ENCODE measurements at regions not wholly inside any gene's neighbourhood (a gene's known extent, or its start where the extent isn't known, plus 50 kb on each side); places are given as distances from the start of the nearest gene placed in this dataset.

DNA sequence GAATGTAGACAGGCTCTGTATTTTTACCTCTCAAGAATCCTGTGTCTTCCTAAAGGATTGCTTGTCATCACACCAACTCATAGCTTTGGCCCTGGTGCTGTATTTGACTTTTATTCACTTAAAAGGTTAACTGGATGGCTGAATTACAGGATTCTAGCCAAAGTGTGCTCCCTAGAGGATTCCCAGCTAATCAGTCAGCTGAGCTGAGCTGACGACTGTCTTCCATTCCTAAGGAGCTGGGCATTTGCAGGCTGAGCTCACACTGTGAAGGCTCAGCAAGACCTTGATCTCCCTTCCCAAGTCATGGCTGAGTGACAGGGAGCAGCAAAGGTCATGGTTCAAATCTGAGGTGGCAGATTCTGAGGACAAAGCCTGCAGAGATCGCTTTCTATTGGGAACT, 59.0 kb upstream of the PALM2AKAP2 start:
- no peak for DNase-seq
- Mint-ChIP-seq H3K4me3 (no peak overlapping the region), H3K9me3 (no peaks in the 10 kb centered on the region), H3K27me3 (ENCODE audit: low read depth in 2 of 2) (no peaks in the 10 kb centered on the region), H3K4me1 (no peaks in the 10 kb centered on the region), H3K27ac (no peak overlapping the region), H3K36me3 (no peaks in the 10 kb centered on the region)
- TF ChIP-seq, protein P1, sequence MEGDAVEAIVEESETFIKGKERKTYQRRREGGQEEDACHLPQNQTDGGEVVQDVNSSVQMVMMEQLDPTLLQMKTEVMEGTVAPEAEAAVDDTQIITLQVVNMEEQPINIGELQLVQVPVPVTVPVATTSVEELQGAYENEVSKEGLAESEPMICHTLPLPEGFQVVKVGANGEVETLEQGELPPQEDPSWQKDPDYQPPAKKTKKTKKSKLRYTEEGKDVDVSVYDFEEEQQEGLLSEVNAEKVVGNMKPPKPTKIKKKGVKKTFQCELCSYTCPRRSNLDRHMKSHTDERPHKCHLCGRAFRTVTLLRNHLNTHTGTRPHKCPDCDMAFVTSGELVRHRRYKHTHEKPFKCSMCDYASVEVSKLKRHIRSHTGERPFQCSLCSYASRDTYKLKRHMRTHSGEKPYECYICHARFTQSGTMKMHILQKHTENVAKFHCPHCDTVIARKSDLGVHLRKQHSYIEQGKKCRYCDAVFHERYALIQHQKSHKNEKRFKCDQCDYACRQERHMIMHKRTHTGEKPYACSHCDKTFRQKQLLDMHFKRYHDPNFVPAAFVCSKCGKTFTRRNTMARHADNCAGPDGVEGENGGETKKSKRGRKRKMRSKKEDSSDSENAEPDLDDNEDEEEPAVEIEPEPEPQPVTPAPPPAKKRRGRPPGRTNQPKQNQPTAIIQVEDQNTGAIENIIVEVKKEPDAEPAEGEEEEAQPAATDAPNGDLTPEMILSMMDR (IDR thresholded peaks at IDR 0.05), result no peak
- intact Hi-C loops (cut with micrococcal nuclease), result no loop called here
- H3K9me3 ChIP-seq (ENCODE audit: control insufficient read depth, insufficient read depth, low read length), result no peaks in the 10 kb centered on the region
- no peaks in the 10 kb centered on the region for H3K4me1 ChIP-seq (ENCODE audit: control insufficient read depth, insufficient read depth, low read length)
- no peaks in the 10 kb centered on the region for H3K27me3 ChIP-seq (ENCODE audit: control insufficient read depth, insufficient read depth, low read length)
- 59% methylated on average over 2 of the region's 2 CpGs for whole genome bisulfite sequencing (ENCODE audit: insufficient coverage)
- H3K4me3 ChIP-seq (ENCODE audit: low read length), result no peak overlapping the region
- H3K27ac ChIP-seq (ENCODE audit: low read length), result no peak overlapping the region
- no peak for ATAC-seq
- no peaks in the 10 kb centered on the region for H3K36me3 ChIP-seq (ENCODE audit: control insufficient read depth, insufficient read depth, low read length)

DNA sequence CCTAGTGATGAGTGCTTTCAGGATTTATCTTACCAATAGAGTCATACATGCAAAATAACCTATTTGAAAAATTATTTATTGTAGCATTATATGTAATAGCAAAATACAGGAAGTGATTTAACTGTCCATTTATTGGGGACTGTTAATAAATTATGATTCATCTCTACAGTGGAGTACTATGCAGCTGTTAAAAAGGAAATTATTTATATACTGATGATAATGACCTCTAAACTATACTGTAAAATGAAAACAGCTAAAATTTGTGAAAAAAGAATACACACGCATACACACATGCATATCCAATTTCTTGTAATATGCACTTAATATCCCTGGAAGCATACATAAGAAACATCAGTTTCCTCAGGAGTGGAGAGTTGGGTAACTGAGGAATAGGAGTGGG, 58.0 kb upstream of the PALM2AKAP2 start:
- Mint-ChIP-seq H3K9me3 (no peaks in the 10 kb centered on the region), H3K4me3 (no peak overlapping the region), H3K4me1 (no peaks in the 10 kb centered on the region), H3K36me3 (no peaks in the 10 kb centered on the region), H3K27ac (no peak overlapping the region), H3K27me3 (ENCODE audit: low read depth in 2 of 2) (no peaks in the 10 kb centered on the region)
- Histone ChIP-seq H3K9me3 (ENCODE audit: control insufficient read depth, insufficient read depth, low read length) (no peaks in the 10 kb centered on the region), H3K27ac (ENCODE audit: low read length) (no peak overlapping the region), H3K4me3 (ENCODE audit: low read length) (no peak overlapping the region), H3K27me3 (ENCODE audit: control insufficient read depth, insufficient read depth, low read length) (no peaks in the 10 kb centered on the region), H3K4me1 (ENCODE audit: control insufficient read depth, insufficient read depth, low read length) (no peaks in the 10 kb centered on the region), H3K36me3 (ENCODE audit: control insufficient read depth, insufficient read depth, low read length) (no peaks in the 10 kb centered on the region)
- intact Hi-C loops (cut with micrococcal nuclease), result no loop called here
- WGBS (ENCODE audit: insufficient coverage), result no CpG with 5 or more reads among the region's 1 CpG
- TF ChIP-seq, protein P1 (IDR thresholded peaks at IDR 0.05), result no peak
- ATAC-seq, result no peak
- DNase-seq, result no peak

DNA sequence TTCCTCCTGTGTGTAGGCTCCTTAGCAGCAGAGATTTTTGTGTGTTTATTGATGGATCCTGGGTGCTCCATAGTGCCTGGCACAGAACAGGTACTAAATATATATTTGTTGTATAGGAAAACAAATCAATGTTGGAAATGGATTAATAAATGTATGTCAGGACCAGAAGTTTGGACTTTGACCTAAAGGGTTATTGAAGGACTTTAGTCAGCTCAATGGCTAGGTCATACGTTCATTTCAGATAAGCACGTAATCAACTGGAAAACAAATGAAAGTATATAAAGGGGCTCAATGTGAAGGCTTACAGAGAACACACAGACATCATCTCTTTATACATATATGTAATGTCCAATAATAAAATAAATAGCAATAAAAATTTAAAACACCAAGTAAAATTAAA, 56.2 kb upstream of the PALM2AKAP2 start:
- H3K4me1 ChIP-seq (ENCODE audit: control insufficient read depth, insufficient read depth, low read length), result no peaks in the 10 kb centered on the region
- H3K9me3 ChIP-seq (ENCODE audit: control insufficient read depth, insufficient read depth, low read length), result no peaks in the 10 kb centered on the region
- Mint-ChIP-seq H3K27me3 (ENCODE audit: low read depth in 2 of 2) (no peaks in the 10 kb centered on the region), H3K4me1 (no peaks in the 10 kb centered on the region), H3K36me3 (no peaks in the 10 kb centered on the region), H3K27ac (no peak overlapping the region), H3K4me3 (no peak overlapping the region), H3K9me3 (no peaks in the 10 kb centered on the region)
- no peak overlapping the region for H3K4me3 ChIP-seq (ENCODE audit: low read length)
- DNase-seq, result no peak
- H3K36me3 ChIP-seq (ENCODE audit: control insufficient read depth, insufficient read depth, low read length), result no peaks in the 10 kb centered on the region
- TF ChIP-seq, protein P1 (IDR thresholded peaks at IDR 0.05), result no peak
- intact Hi-C loops (cut with micrococcal nuclease), result no loop called here
- WGBS (ENCODE audit: insufficient coverage), result 100% methylated on average over 2 of the region's 2 CpGs
- no peaks in the 10 kb centered on the region for H3K27me3 ChIP-seq (ENCODE audit: control insufficient read depth, insufficient read depth, low read length)
- no peak for ATAC-seq
- H3K27ac ChIP-seq (ENCODE audit: low read length), result no peak overlapping the region

DNA sequence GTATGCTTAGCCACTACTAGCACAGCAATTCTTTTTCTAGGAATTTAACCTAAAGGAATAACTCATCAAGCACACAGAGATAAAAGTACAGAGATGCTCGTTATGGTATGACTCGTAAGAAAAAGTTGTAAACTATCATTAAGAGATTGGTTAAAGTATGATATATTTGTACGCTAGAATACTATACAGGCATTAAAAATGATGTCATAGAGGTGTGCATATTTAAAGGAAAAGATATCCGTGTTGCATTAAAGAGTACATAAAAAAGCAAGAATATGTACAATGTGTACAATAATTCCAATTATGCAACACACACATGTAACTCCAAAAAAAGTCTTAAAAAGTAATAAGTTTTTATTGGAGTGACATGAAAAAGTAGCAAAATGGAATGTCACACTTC, 54.5 kb upstream of the PALM2AKAP2 start:
- no peak overlapping the region for H3K4me3 ChIP-seq (ENCODE audit: low read length)
- no peaks in the 10 kb centered on the region for H3K4me1 ChIP-seq (ENCODE audit: control insufficient read depth, insufficient read depth, low read length)
- H3K9me3 ChIP-seq (ENCODE audit: control insufficient read depth, insufficient read depth, low read length), result no peaks in the 10 kb centered on the region
- Mint-ChIP-seq H3K9me3 (no peaks in the 10 kb centered on the region), H3K27me3 (ENCODE audit: low read depth in 2 of 2) (no peaks in the 10 kb centered on the region), H3K36me3 (no peaks in the 10 kb centered on the region), H3K4me1 (no peaks in the 10 kb centered on the region), H3K27ac (no peak overlapping the region), H3K4me3 (no peak overlapping the region)
- no peak overlapping the region for H3K27ac ChIP-seq (ENCODE audit: low read length)
- no peaks in the 10 kb centered on the region for H3K27me3 ChIP-seq (ENCODE audit: control insufficient read depth, insufficient read depth, low read length)
- DNase-seq (no peak), ATAC-seq (no peak)
- H3K36me3 ChIP-seq (ENCODE audit: control insufficient read depth, insufficient read depth, low read length), result no peaks in the 10 kb centered on the region
- WGBS (ENCODE audit: insufficient coverage), result 100% methylated on average over 2 of the region's 4 CpGs
- TF ChIP-seq, protein P1 (IDR thresholded peaks at IDR 0.05), result no peak
- intact Hi-C loops (cut with micrococcal nuclease), result no loop called here

Measured in natural killer cell (primary cell).